H9 (cell line): ENCODE measurements at regions not wholly inside any gene's neighbourhood (a gene's known extent, or its start where the extent isn't known, plus 50 kb on each side); places are given as distances from the start of the nearest gene placed in this dataset.

Experiments
- DNase-seq: peaks from one replicate; pipeline ENCODE4 v3.0.0-alpha.2; 2017
- H2AFZ ChIP-seq: one replicate; pipeline ENCODE4 v1.6.1; 2013; ENCODE audit warnings: mild to moderate bottlenecking, low read length, control low read depth, moderate library complexity
- H2AK5ac ChIP-seq: 2 replicates; pipeline ENCODE4 v1.6.1; 2013; ENCODE audit warnings: low read length, control low read depth, mixed read lengths; ENCODE audit not compliant: insufficient read length
- H2BK120ac ChIP-seq: one replicate; pipeline ENCODE4 v1.6.1; 2013; ENCODE audit warnings: low read depth, mild to moderate bottlenecking, low read length, control low read depth, inconsistent platforms; ENCODE audit not compliant: poor library complexity, severe bottlenecking
- H2BK12ac ChIP-seq: 2 replicates; pipeline ENCODE4 v1.6.1; 2013; ENCODE audit warnings: low read length, control low read depth, mixed read lengths, low read depth; ENCODE audit not compliant: insufficient read length
- H2BK15ac ChIP-seq: 2 replicates; pipeline ENCODE4 v1.6.1; 2013; ENCODE audit warnings: low read depth, low read length, control low read depth
- H2BK20ac ChIP-seq: one replicate; pipeline ENCODE4 v1.6.1; 2013; ENCODE audit warnings: low read depth, mild to moderate bottlenecking, low read length, control low read depth, inconsistent platforms; ENCODE audit not compliant: poor library complexity, severe bottlenecking
- H2BK5ac ChIP-seq: 2 replicates; pipeline ENCODE4 v1.6.1; 2013; ENCODE audit warnings: low read length, control low read depth, mixed read lengths; ENCODE audit not compliant: insufficient read length
- H3K14ac ChIP-seq: 2 replicates; pipeline ENCODE4 v1.6.1; 2013; ENCODE audit warnings: low read length, control low read depth; ENCODE audit not compliant: insufficient read depth
- H3K18ac ChIP-seq: 2 replicates; pipeline ENCODE4 v1.6.1; 2013; ENCODE audit warnings: low read depth, mild to moderate bottlenecking, mixed read lengths, low read length, control low read depth; ENCODE audit not compliant: insufficient read length
- H3K23ac ChIP-seq: 2 replicates; pipeline ENCODE4 v1.6.1; 2013; ENCODE audit warnings: low read length, control low read depth, mixed read lengths, low read depth; ENCODE audit not compliant: insufficient read length
- H3K23me2 ChIP-seq: 2 replicates; pipeline ENCODE4 v1.6.1; 2013; ENCODE audit warnings: low read depth, mild to moderate bottlenecking, mixed read lengths, low read length, control low read depth; ENCODE audit not compliant: insufficient read length, poor library complexity, severe bottlenecking
- H3K27ac ChIP-seq: 2 replicates; pipeline ENCODE4 v1.5.1; 2013; ENCODE audit warnings: low read length, control low read depth, mixed read lengths, low read depth; ENCODE audit not compliant: insufficient read length
- H3K27me3 ChIP-seq: 2 replicates; pipeline ENCODE4 v1.6.1; 2013; ENCODE audit warnings: low read length, control low read depth, inconsistent platforms; ENCODE audit not compliant: insufficient read depth
- H3K4ac ChIP-seq: 2 replicates; pipeline ENCODE4 v1.6.1; 2013; ENCODE audit warnings: low read depth, mild to moderate bottlenecking, control low read depth, inconsistent platforms, low read length, moderate library complexity
- H3K4me1 ChIP-seq: 2 replicates; pipeline ENCODE4 v1.6.1; 2013; ENCODE audit warnings: low read length, control low read depth, inconsistent platforms; ENCODE audit not compliant: insufficient read depth
- H3K4me2 ChIP-seq: 2 replicates; pipeline ENCODE4 v1.6.1; 2013; ENCODE audit warnings: low read length, control low read depth, mixed read lengths; ENCODE audit not compliant: insufficient read length, insufficient read depth
- H3K56ac ChIP-seq: 2 replicates; pipeline ENCODE4 v1.6.1; 2013; ENCODE audit warnings: low read depth, mild to moderate bottlenecking, mixed read lengths, low read length, control low read depth; ENCODE audit not compliant: insufficient read length
- H3K79me1 ChIP-seq: 2 replicates; pipeline ENCODE4 v1.6.1; 2013; ENCODE audit warnings: low read depth, mild to moderate bottlenecking, moderate library complexity, low read length, control low read depth, inconsistent platforms; ENCODE audit not compliant: insufficient read depth, poor library complexity, severe bottlenecking
- H3K79me2 ChIP-seq: 2 replicates; pipeline ENCODE4 v1.6.1; 2013; ENCODE audit warnings: low read length, control low read depth, inconsistent platforms; ENCODE audit not compliant: insufficient read depth
- H3K9ac ChIP-seq: 2 replicates; pipeline ENCODE4 v1.6.1; 2013; ENCODE audit warnings: low read length, control low read depth, mixed read lengths; ENCODE audit not compliant: insufficient read length; ENCODE audit errors: extremely low read depth
- H3K9me3 ChIP-seq: one replicate; pipeline ENCODE4 v1.6.1; 2013; ENCODE audit warnings: low read depth, low read length, inconsistent platforms; ENCODE audit not compliant: control insufficient read depth
- H3T11ph ChIP-seq: one replicate; pipeline ENCODE4 v1.6.1; 2013; ENCODE audit warnings: mild to moderate bottlenecking, low read length, control low read depth, inconsistent platforms
- H4K20me1 ChIP-seq: one replicate; pipeline ENCODE4 v1.6.1; 2013; ENCODE audit not compliant: control insufficient read depth, insufficient read length, insufficient read depth
- H4K5ac ChIP-seq: 2 replicates; pipeline ENCODE4 v1.6.1; 2013; ENCODE audit warnings: low read depth, mild to moderate bottlenecking, mixed read lengths, low read length, control low read depth; ENCODE audit not compliant: insufficient read length
- H4K8ac ChIP-seq: replicated peaks from 2 replicates; pipeline ENCODE4 v1.6.1; 2013; ENCODE audit warnings: low read length, control low read depth, mixed read lengths, low read depth; ENCODE audit not compliant: insufficient read length
- H4K91ac ChIP-seq: 2 replicates; pipeline ENCODE4 v1.6.1; 2013; ENCODE audit warnings: low read depth, mild to moderate bottlenecking, moderate library complexity, mixed read lengths, low read length, control low read depth; ENCODE audit not compliant: insufficient read length
- H3K27ac Mint-ChIP-seq, 3 experiments: 2 replicates in 2 of 3; 3 replicates in 1 of 3; pipeline ENCODE4 v1.8.0; 2020 to 2021; ENCODE audit warnings: mixed read lengths in 3 of 3, mild to moderate bottlenecking in 1 of 3, moderate library complexity in 1 of 3
- H3K27me3 Mint-ChIP-seq: 2 replicates; pipeline ENCODE4 v1.8.0; 2021; ENCODE audit warnings: low read depth, mild to moderate bottlenecking, moderate library complexity, mixed read lengths
- H3K36me3 Mint-ChIP-seq, 3 experiments: 2 replicates in 2 of 3; 3 replicates in 1 of 3; pipeline ENCODE4 v1.8.0; 2020 to 2021; ENCODE audit warnings: low read depth in 3 of 3, mixed read lengths in 3 of 3; ENCODE audit not compliant: insufficient read depth in 1 of 3
- H3K4me1 Mint-ChIP-seq, 2 experiments: 2 replicates each; pipeline ENCODE4 v1.8.0; 2020; ENCODE audit warnings: mixed read lengths in 2 of 2
- H3K4me3 Mint-ChIP-seq, 2 experiments: 2 replicates in 1 of 2; 3 replicates in 1 of 2; pipeline ENCODE4 v1.8.0; 2020 to 2021; ENCODE audit warnings: mild to moderate bottlenecking in 2 of 2, mixed read lengths in 2 of 2, moderate library complexity in 1 of 2
- H3K9me3 Mint-ChIP-seq, 2 experiments: 2 replicates in 1 of 2; 3 replicates in 1 of 2; pipeline ENCODE4 v1.8.0; 2020; ENCODE audit warnings: mild to moderate bottlenecking in 2 of 2, mixed read lengths in 2 of 2, moderate library complexity in 1 of 2
- WGBS: extraction: QIAGEN DNeasy Blood & Tissue Kit; methylation state at CpG from one replicate; pipeline ENCODE4 v1.1.7; 2013; ENCODE audit warnings: missing lambda C conversion rate, low lambda C conversion rate, mixed read lengths; ENCODE audit not compliant: insufficient read length; ENCODE audit errors: extremely low coverage; 5-methylcytosine and 5-hydroxymethylcytosine counted together
- TF ChIP-seq, protein P1 (sequence below): fragments of 200-600 bp; sonication (generic); conservative IDR thresholded peaks from 3 replicates; pipeline ENCODE4 v1.8.0; 2021; ENCODE audit warnings: antibody characterized with exemption, mild to moderate bottlenecking

DNA sequence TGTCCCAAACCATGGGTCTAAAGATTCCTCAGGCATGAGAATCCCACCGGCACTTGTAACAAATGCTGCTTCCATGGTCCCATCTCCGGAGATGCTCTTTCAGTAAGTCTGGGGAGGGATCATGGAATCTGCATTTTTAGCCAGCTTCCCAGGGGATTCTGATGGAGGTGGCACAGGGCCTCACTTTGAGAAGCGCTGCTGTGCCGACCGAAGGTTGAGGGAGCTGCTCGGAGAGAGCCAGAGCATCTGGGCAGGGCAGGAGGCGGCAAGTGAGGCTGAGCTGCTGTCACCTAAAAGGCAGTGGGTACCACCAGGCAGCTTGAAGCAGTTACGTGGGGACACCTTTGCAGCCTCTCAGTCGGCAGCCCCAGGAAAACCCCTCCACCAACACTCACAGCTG, 100.2 kb upstream of the CDYL start:
- no peaks in the 10 kb centered on the region for H3K36me3 Mint-ChIP-seq
- Histone ChIP-seq H2AK5ac (no peak overlapping the region), H3K14ac (no peak overlapping the region), H3K79me2 (no peaks in the 10 kb centered on the region), H3K23me2 (no peaks in the 10 kb centered on the region), H3T11ph (no peak overlapping the region), H2BK20ac (no peak overlapping the region), H4K20me1 (no peaks in the 10 kb centered on the region), H4K5ac (no peak overlapping the region), H3K4me1 (peaks cover 7% of the 10 kb centered on the region), H4K8ac (no peak overlapping the region), H3K4me2 (no peak overlapping the region), H3K9me3 (no peaks in the 10 kb centered on the region), H3K18ac (no peak overlapping the region), H2BK5ac (no peak overlapping the region), H3K27ac (no peak overlapping the region), H2BK12ac (no peak overlapping the region), H3K79me1 (no peaks in the 10 kb centered on the region), H2BK15ac (no peak overlapping the region), H2BK120ac (no peak overlapping the region), H4K91ac (no peak overlapping the region), H3K9ac (no peak overlapping the region), H3K27me3 (no peaks in the 10 kb centered on the region), H3K23ac (no peak overlapping the region), H3K4ac (no peak overlapping the region), H3K56ac (no peak overlapping the region), H2AFZ (no peak overlapping the region)
- no peaks in the 10 kb centered on the region for H3K9me3 Mint-ChIP-seq
- no peak overlapping the region for H3K4me3 Mint-ChIP-seq
- WGBS, result no CpG with 5 or more reads among the region's 9 CpGs
- TF ChIP-seq, protein P1, sequence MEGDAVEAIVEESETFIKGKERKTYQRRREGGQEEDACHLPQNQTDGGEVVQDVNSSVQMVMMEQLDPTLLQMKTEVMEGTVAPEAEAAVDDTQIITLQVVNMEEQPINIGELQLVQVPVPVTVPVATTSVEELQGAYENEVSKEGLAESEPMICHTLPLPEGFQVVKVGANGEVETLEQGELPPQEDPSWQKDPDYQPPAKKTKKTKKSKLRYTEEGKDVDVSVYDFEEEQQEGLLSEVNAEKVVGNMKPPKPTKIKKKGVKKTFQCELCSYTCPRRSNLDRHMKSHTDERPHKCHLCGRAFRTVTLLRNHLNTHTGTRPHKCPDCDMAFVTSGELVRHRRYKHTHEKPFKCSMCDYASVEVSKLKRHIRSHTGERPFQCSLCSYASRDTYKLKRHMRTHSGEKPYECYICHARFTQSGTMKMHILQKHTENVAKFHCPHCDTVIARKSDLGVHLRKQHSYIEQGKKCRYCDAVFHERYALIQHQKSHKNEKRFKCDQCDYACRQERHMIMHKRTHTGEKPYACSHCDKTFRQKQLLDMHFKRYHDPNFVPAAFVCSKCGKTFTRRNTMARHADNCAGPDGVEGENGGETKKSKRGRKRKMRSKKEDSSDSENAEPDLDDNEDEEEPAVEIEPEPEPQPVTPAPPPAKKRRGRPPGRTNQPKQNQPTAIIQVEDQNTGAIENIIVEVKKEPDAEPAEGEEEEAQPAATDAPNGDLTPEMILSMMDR, result no peak
- H3K27me3 Mint-ChIP-seq, result peaks cover 4% of the 10 kb centered on the region
- DNase-seq, result no peak
- no peak overlapping the region for H3K27ac Mint-ChIP-seq
- peaks cover 21 to 25% of the 10 kb centered on the region in 2 experiments; a peak in 3 of 4 replicates for H3K4me1 Mint-ChIP-seq
